Adrenal gland (tissue), 9 donors: ENCODE measurements at regions not wholly inside any gene's neighbourhood (a gene's known extent, or its start where the extent isn't known, plus 50 kb on each side); places are given as distances from the start of the nearest gene placed in this dataset.

Experiments
- DNase-seq, 7 donors: peaks; one replicate each; pipeline ENCODE4 v3.0.0-alpha.2; 2019 to 2020
- H3K27ac ChIP-seq, 5 donors: fragments of 200-600 bp; sonication (generic) in 4 of 5; 1 replicate in 3 of 5; 2 replicates in 2 of 5; pipeline versions ENCODE4 v1.5.1 to v1.8.0; 2016 to 2020; ENCODE audit warnings: mild to moderate bottlenecking in 1 of 5
- H3K27me3 ChIP-seq: fragments of 200-600 bp; 2 replicates; pipeline ENCODE4 v1.8.0; 2021
- H3K36me3 ChIP-seq, 2 donors: fragments of 200-600 bp; replicated peaks in 1 of 2; 1 replicate in 1 of 2; 2 replicates in 1 of 2; pipeline versions ENCODE4 v1.5.1 to v1.8.0; 2018 to 2022
- H3K4me1 ChIP-seq, 2 donors: fragments of 200-600 bp; replicated peaks in 1 of 2; 1 replicate in 1 of 2; 2 replicates in 1 of 2; pipeline versions ENCODE4 v1.5.1 to v1.8.0; 2018 to 2021
- H3K4me3 ChIP-seq, 4 donors: fragments of 200-600 bp; sonication (generic) in 3 of 4; one replicate each; pipeline ENCODE4 v1.5.1; 2016 to 2018
- H3K9me3 ChIP-seq, 3 donors: fragments of 200-600 bp; sonication (generic) in 1 of 3; replicated peaks in 1 of 3; 1 replicate in 2 of 3; 2 replicates in 1 of 3; pipeline versions ENCODE4 v1.5.1 to v1.8.0; 2016 to 2021
- POLR2A ChIP-seq, 2 donors: fragments of 450-650 bp; IDR thresholded peaks; one replicate each; pipeline ENCODE4 v1.6.1; 2017; ENCODE audit warnings: antibody characterized with exemption in 2 of 2, mild to moderate bottlenecking in 2 of 2, moderate library complexity in 1 of 2
- WGBS, 4 donors: extraction: QIAGEN DNeasy Blood & Tissue Kit in 2 of 4; methylation state at CpG; one replicate each; pipeline versions ENCODE4 v1.1.5 to v1.1.7; 2013 to 2017; 5-methylcytosine and 5-hydroxymethylcytosine counted together
- intact Hi-C, 2 donors: fragments of 100-400 bp; cut with DNase I; formaldehyde crosslinking; loops; one replicate each; pipeline versions ENCODE4 v1.14.1 to v1.15.0; 2022 to 2023
- TF ChIP-seq, protein P1 (sequence below), 6 experiments: fragments of 450-650 bp in 4 of 6; fragments of 200-600 bp in 2 of 6; sonication (generic) in 1 of 6; IDR thresholded peaks; 1 replicate in 5 of 6; 2 replicates in 1 of 6; pipeline versions ENCODE4 v1.5.1 to v1.8.0; 2016 to 2021; ENCODE audit warnings: antibody characterized with exemption in 6 of 6, mild to moderate bottlenecking in 2 of 6, moderate library complexity in 1 of 6
- donor health status: healthy with polysubstance abuse.
- donor health status: Bipolar disorder and iron deficiency.
- donor health status: DM: yes; HTN: yes; CAD: no.
- donor health status: DM: no; HTN: no; CAD: no.
- donor health status: DM: no; HTN: no; CAD: no.

DNA sequence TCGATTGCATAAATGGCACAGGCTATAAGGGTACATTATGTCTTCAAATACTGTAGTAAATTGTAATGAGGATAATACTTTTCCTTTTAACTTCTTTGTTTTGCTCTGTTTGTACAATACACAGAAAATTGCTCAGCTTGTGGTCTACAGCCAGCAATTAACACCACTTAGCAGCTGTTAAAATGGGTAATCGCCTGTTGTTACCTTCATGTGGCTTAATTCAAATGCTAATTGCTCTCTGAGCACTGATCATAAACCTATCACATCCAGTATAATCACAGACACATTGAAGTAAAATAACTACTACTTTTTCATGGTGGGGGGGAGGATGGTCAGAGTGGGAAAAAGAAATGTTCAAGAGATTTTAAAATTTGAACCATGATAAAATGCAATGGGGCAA, 1164.1 kb upstream of the CNTN5 start:
- WGBS, 4 donors = 52 to 64% (median 55%) methylated on average over 2 of the region's 2 CpGs
- intact Hi-C loops = no loop called here
- DNase-seq = no peak
- Histone ChIP-seq H3K9me3 (no peaks in the 10 kb centered on the region), H3K36me3 (no peaks in the 10 kb centered on the region), H3K27ac (no peak overlapping the region), H3K4me3 (no peak overlapping the region), H3K4me1 (no peaks in the 10 kb centered on the region), H3K27me3 (no peaks in the 10 kb centered on the region)
- TF ChIP-seq, protein P1, sequence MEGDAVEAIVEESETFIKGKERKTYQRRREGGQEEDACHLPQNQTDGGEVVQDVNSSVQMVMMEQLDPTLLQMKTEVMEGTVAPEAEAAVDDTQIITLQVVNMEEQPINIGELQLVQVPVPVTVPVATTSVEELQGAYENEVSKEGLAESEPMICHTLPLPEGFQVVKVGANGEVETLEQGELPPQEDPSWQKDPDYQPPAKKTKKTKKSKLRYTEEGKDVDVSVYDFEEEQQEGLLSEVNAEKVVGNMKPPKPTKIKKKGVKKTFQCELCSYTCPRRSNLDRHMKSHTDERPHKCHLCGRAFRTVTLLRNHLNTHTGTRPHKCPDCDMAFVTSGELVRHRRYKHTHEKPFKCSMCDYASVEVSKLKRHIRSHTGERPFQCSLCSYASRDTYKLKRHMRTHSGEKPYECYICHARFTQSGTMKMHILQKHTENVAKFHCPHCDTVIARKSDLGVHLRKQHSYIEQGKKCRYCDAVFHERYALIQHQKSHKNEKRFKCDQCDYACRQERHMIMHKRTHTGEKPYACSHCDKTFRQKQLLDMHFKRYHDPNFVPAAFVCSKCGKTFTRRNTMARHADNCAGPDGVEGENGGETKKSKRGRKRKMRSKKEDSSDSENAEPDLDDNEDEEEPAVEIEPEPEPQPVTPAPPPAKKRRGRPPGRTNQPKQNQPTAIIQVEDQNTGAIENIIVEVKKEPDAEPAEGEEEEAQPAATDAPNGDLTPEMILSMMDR (IDR thresholded peaks at IDR 0.05) = no peak
- no peak for TF ChIP-seq POLR2A (IDR thresholded peaks at IDR 0.05)

DNA sequence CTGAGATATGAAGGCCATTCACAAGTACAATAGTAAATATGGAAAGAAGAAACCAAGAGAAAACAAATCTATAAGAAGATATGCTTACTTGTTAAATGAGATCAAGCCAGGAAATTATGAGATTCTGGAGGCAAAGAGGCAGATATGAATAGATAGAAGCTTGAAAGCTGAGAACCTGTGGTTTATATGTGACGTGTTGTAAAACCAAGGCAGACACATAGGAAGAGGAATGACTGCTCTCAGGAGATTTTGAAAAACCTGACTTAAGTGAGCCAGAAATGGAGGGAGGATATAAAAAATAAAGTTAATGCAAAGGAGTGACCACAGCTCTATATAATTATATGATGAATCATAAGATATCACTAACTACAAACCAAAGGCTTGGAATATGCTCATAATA, 1160.5 kb upstream of the CNTN5 start:
- Histone ChIP-seq H3K4me1 (no peaks in the 10 kb centered on the region), H3K27ac (no peak overlapping the region), H3K4me3 (no peak overlapping the region), H3K9me3 (no peaks in the 10 kb centered on the region), H3K36me3 (no peaks in the 10 kb centered on the region), H3K27me3 (no peaks in the 10 kb centered on the region)
- intact Hi-C loops = no loop called here
- no peak for DNase-seq
- TF ChIP-seq, protein P1 (IDR thresholded peaks at IDR 0.05) = no peak
- TF ChIP-seq POLR2A (IDR thresholded peaks at IDR 0.05) = no peak
- WGBS, 4 donors = 55 to 79% (median 67%) methylated on average over 1 of the region's 1 CpG

DNA sequence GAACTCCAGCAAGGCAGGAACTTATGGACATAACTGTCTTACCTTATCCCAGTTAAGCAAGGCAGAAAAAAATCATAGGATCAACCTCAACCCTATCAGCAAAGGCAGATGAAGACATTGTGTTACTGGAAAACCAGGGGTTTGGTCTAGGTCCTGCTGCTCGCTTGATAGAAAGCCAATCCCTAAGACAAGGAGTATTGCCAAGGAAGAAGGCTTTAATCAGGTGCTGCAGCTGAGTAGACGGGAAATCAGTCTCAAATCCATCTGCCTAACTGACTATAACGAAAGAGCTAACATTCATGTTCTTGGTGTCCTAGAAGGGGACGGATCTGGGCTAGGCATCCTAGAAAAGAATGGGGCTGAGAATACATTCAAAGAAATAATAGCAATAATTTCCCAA, 1158.7 kb upstream of the CNTN5 start:
- Histone ChIP-seq H3K4me3 (no peak overlapping the region), H3K9me3 (no peaks in the 10 kb centered on the region), H3K36me3 (no peaks in the 10 kb centered on the region), H3K27me3 (no peaks in the 10 kb centered on the region), H3K4me1 (no peaks in the 10 kb centered on the region), H3K27ac (no peak overlapping the region)
- WGBS, 4 donors = 65 to 89% (median 73%) methylated on average over 4 of the region's 4 CpGs
- intact Hi-C loops = no loop called here
- DNase-seq = no peak
- TF ChIP-seq, protein P1 (IDR thresholded peaks at IDR 0.05) = no peak
- TF ChIP-seq POLR2A (IDR thresholded peaks at IDR 0.05) = no peak

DNA sequence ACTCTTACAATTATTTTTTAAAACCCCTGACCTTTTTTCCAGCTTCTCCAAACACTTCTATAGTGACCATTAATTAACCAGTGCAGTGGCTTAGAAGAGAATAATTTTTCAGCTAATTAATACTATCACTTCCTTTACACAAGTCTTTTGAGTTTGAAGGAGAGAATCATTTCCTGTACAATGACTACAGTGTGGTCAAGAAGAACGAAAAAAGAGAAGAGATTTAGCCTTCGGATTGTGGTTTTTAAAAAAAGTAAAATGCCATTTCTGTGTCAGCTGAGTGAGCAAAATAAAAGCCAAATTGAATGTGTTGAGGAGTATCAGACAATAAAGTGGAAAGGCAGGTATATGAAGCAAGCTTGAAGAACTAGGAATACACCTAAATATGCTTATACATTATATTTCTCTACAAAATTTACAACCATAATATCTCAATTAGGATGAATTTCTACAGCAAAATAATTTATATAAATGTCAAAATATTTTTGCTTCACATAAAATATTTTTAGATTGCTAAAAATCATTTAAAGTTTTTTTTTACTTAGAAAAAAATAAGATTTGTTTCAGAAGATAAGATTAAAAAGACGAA, 1155.2 kb upstream of the CNTN5 start:
- 49 to 60% (median 58%) methylated on average over 3 of the region's 3 CpGs for WGBS, 4 donors
- TF ChIP-seq, protein P1 (IDR thresholded peaks at IDR 0.05) = no peak
- no peak for TF ChIP-seq POLR2A (IDR thresholded peaks at IDR 0.05)
- H3K27me3 ChIP-seq = no peaks in the 10 kb centered on the region
- no peak for DNase-seq
- no peaks in the 10 kb centered on the region for H3K9me3 ChIP-seq
- H3K27ac ChIP-seq = no peak overlapping the region
- no peaks in the 10 kb centered on the region for H3K36me3 ChIP-seq
- no peaks in the 10 kb centered on the region for H3K4me1 ChIP-seq
- H3K4me3 ChIP-seq = no peak overlapping the region
- intact Hi-C loops = no loop called here
